GM13976 (cell line): ENCODE measurements at regions not wholly inside any gene's neighbourhood (a gene's known extent, or its start where the extent isn't known, plus 50 kb on each side); places are given as distances from the start of the nearest gene placed in this dataset.
A peak's percentile ranks its signal among the peaks of the same experiment; 100 is the strongest.

Experiments
- DNase-seq: peaks from one replicate; pipeline ENCODE4 v3.0.0; 2012; ENCODE audit warnings: low spot score
- in situ Hi-C: fragments of 300-500 bp; cut with MboI; formaldehyde crosslinking; loops from one replicate; pipeline ENCODE4 v1.12.0; 2022; ENCODE audit warnings: low sequenced_read_pairs, mixed read lengths, inconsistent platforms; ENCODE audit not compliant: unreplicated experiment
- TF ChIP-seq, protein P1 (sequence below): IDR thresholded peaks from 2 replicates; pipeline ENCODE4 v1.5.1; 2012; ENCODE audit warnings: borderline replicate concordance, mild to moderate bottlenecking; ENCODE audit not compliant: insufficient read depth; ENCODE audit errors: extremely low read depth, missing control alignments, control extremely low read depth

DNA sequence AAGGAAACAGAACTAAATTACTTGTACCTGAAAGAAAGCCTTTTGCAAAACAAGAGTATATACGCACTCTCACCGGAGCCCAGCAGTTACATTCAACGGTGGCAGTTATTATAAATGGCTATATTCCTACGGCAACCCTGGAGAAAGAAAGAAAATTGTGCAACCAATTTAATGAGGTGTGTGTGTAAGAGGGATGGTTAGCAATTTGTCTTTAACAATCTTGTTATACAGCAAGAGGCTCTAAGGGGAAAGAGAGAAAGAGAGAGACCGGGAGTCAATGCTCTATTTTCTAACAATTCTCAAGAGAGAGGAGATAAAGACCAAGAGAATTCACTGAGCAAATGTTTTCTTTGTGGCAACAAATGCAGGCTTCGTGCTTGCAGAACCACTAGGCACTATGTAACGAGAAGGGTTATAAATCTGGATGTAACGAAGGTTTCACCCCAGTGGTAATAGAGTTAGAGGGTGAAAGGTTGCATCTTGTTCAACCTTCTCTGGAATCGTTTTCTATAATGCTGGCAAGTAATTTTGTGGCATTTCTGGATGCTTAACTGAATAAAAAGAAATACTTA is 359.1 kb upstream of the SPRED2 start:
- TF ChIP-seq, protein P1, sequence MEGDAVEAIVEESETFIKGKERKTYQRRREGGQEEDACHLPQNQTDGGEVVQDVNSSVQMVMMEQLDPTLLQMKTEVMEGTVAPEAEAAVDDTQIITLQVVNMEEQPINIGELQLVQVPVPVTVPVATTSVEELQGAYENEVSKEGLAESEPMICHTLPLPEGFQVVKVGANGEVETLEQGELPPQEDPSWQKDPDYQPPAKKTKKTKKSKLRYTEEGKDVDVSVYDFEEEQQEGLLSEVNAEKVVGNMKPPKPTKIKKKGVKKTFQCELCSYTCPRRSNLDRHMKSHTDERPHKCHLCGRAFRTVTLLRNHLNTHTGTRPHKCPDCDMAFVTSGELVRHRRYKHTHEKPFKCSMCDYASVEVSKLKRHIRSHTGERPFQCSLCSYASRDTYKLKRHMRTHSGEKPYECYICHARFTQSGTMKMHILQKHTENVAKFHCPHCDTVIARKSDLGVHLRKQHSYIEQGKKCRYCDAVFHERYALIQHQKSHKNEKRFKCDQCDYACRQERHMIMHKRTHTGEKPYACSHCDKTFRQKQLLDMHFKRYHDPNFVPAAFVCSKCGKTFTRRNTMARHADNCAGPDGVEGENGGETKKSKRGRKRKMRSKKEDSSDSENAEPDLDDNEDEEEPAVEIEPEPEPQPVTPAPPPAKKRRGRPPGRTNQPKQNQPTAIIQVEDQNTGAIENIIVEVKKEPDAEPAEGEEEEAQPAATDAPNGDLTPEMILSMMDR = no peak
- in situ Hi-C loops = no loop called here
- no peak for DNase-seq

DNA sequence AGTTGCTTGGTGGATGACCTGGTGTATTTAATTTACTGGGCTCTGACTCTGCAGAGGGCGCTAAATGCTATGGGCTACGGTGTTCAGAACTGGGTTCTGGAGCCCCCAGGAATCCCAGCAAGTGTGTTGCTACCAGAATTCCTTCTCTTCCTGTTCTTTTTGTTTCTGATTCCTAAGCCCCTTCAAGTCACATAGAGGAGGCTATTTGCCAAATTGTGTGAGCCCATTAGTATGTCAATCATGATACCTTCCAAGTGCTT is 358.2 kb upstream of the SPRED2 start:
- in situ Hi-C loops = no loop called here
- TF ChIP-seq, protein P1 = no peak
- no peak for DNase-seq

DNA sequence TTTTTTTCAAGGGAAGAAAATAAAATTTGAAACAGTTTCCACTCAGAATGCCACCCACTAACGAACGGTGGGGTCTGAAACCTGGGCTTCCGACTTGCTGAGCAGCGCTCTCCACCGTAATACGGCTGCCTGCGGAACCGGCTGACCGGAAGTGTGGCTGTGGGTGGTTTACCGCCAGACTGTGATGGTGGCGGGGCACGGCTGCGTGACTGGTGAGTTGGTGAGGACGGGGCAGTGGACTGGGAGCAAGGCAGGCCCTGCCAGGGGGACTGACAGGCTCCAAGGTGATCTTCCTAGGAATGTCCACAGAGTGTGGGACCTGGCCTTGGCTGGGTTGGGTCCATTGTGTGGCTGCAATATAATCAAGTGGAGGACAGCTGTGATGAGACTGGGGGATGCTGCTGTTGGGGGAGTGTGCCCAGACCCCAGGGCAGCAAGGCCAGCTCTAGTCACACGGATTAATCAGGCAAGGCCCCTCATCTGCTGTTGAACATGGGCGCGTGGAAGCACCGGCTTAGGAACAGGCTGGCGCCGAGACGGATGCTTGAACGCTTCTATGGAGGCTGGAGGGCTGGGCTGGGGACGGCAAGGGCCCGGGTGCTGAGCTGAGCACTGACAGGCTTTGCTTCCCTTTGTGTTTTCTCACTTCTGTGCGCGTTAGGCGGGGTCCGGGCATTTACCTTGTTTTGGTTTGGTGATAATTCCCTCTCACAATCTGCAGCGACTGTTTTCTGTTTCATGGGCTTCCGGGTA is 357.7 kb upstream of the SPRED2 start:
- TF ChIP-seq, protein P1 = no peak
- peak; percentile 15 for DNase-seq
- in situ Hi-C loops = no loop called here

DNA sequence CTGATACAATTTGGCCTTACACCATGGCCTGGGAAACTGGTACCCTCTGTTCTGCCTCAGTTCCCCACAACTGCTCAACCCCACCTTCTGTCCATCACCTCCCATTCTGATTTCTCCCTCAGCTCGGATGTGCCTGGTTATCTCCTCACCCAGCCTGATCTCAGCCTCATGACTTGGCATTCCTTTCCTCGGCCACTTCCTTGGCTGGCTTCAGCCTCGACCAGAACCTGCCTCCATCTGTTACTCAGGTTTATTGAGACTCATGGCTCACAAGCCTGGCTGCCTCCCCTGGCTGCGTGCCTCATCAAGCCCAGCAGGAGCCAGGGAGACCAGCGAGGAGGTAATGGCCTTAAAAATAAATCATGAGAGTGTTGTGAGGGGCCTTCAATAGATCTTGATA is 356.2 kb upstream of the SPRED2 start:
- in situ Hi-C loops = no loop called here
- no peak for DNase-seq
- TF ChIP-seq, protein P1 = no peak

DNA sequence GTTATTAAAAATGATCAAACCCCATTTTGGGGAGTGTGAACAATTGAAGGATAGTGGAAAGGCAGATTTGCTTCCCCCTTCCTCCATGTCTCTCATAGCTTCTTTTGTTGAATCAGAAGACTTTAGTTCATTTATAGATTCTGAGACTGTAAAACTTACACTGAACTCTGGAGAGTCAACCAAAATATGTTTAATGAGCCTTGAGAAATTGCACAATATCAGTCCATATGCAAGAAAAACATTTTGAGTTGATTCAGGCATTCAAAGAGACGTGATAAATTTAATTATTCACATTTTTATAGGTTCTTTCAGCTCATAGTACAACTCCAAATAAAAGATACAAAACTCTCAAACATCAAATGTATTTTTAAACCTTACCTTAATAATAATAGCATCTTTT is 354.4 kb upstream of the SPRED2 start:
- TF ChIP-seq, protein P1 = no peak
- in situ Hi-C loops = no loop called here
- no peak for DNase-seq

DNA sequence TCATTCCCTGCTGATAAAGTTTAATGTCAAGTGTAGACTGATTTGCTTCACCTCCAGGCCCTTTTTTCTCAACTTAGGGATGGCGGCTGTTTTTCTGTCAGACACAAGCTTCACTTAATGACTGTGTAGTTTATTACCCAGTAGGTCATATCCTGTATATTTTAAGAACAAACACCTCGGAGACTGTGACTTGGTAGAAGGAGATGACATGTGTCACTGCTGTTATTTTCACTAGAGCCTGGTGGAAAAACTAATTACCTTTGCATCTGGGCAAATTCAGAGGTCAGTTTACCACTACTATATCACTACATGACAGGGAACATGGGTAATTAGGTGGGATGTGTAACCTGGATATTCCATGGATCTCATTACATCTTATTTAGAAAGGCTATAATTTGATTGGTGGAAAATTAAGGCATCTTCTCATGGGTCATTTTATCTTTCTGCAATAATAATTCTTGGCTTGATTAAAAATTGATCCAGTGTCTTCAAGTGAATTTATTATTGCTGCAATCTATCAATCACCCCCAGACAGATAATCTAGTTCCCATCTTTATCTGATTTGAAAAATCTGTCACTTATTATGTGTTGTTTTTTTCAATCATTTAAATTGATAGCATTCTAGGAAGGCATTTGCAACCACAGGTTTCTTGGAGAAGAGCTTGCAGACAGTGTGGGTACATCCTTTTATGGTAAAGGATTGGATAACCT is 353.8 kb upstream of the SPRED2 start:
- TF ChIP-seq, protein P1 = no peak
- no peak for DNase-seq
- in situ Hi-C loops = no loop called here
